ENCODE measurements at regions not wholly inside any gene's neighbourhood (a gene's known extent, or its start where the extent isn't known, plus 50 kb on each side); places are given as distances from the start of the nearest gene placed in this dataset.

DNA sequence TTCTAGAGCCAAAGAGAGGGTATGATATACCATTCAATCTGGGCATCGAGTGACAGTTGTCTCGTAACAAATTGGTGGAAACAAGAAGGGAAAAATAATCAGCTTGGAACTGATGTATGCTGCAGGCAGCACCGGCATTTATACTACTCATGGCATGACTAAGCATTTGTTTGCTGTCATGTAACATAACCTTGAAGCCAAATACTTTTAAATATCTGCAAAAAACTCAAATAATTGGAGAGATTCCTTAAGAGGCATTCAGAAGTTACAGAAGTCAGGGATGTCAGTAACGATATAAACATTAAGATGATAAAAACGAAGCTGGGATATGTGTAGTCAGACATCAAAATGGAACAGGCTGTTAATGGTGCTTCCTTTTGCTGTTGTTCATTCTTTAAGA is 157.3 kb upstream of the MMADHC start:
- WGBS = 46% methylated on average over 5 of the region's 5 CpGs
- TF ChIP-seq POLR2AphosphoS5 (IDR thresholded peaks at IDR 0.05) (no peak), POLR2A (IDR thresholded peaks at IDR 0.05) (no peak), EP300 (IDR thresholded peaks at IDR 0.05) (no peak)
- TF ChIP-seq, protein P1, sequence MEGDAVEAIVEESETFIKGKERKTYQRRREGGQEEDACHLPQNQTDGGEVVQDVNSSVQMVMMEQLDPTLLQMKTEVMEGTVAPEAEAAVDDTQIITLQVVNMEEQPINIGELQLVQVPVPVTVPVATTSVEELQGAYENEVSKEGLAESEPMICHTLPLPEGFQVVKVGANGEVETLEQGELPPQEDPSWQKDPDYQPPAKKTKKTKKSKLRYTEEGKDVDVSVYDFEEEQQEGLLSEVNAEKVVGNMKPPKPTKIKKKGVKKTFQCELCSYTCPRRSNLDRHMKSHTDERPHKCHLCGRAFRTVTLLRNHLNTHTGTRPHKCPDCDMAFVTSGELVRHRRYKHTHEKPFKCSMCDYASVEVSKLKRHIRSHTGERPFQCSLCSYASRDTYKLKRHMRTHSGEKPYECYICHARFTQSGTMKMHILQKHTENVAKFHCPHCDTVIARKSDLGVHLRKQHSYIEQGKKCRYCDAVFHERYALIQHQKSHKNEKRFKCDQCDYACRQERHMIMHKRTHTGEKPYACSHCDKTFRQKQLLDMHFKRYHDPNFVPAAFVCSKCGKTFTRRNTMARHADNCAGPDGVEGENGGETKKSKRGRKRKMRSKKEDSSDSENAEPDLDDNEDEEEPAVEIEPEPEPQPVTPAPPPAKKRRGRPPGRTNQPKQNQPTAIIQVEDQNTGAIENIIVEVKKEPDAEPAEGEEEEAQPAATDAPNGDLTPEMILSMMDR (IDR thresholded peaks at IDR 0.05) = no peak
- H3K9me3 ChIP-seq = no peaks in the 10 kb centered on the region
- no peak overlapping the region for H3K27ac ChIP-seq
- H3K4me1 ChIP-seq = no peaks in the 10 kb centered on the region
- DNase-seq (ENCODE audit: low spot score in 2 of 2) = no peak
- no peaks in the 10 kb centered on the region for H3K36me3 ChIP-seq
- H3K27me3 ChIP-seq = no peaks in the 10 kb centered on the region
- H3K4me3 ChIP-seq = no peak overlapping the region

DNA sequence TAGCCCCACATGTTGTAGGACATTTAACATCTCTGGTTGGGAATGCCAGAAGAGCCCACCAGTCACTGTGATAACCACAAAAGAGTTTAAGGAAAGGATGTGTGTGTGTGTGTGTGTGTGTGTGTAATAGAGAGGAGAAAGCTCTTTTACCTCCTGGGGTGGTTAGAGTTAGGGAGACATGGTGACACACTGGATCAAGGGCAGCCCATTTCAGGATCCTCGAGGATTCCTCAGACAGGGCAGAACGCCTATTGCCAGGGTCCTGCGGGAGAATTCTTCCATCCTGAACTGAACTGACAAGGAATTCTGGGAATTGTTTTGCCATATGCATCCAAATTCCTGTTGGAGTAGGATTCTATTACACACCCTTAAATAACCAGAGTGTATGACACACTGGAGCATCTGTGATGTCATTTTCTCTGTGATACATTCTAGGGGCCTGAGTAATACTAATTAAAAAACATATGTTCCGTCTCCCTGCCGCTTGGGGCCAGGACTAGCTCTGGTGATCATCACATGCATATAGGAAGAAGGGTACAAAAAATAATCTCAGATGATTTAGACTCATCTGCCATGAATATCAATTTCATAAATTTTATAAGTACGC is 156.4 kb upstream of the MMADHC start:
- Histone ChIP-seq H3K9me3 (no peaks in the 10 kb centered on the region), H3K27ac (no peak overlapping the region), H3K4me3 (no peak overlapping the region), H3K4me1 (no peaks in the 10 kb centered on the region), H3K27me3 (no peaks in the 10 kb centered on the region), H3K36me3 (no peaks in the 10 kb centered on the region)
- no peak for DNase-seq (ENCODE audit: low spot score in 2 of 2)
- WGBS = 80% methylated on average over 6 of the region's 6 CpGs
- TF ChIP-seq POLR2A (IDR thresholded peaks at IDR 0.05) (no peak), EP300 (IDR thresholded peaks at IDR 0.05) (no peak), POLR2AphosphoS5 (IDR thresholded peaks at IDR 0.05) (no peak)
- TF ChIP-seq, protein P1 (IDR thresholded peaks at IDR 0.05) = no peak

DNA sequence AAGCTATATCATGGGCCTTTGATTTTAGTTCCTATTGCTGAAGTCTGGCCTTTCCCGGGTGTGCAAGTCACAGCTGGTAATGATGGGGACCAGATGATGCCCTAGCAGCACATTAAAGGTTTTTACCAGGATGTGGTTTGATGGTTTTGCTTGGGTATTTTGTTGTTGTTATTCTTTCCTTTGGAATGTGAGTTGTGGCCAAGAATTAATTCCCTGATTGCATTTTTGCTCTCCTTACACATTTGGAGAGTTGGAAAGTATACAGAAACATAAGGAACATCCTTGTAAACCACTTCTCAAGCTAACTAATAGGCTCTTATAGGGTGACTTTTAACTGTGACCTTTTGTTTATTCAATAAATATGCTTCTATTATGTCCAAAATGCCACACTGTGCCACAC is 154.1 kb upstream of the MMADHC start:
- H3K9me3 ChIP-seq = no peaks in the 10 kb centered on the region
- no peak overlapping the region for H3K4me3 ChIP-seq
- no peaks in the 10 kb centered on the region for H3K4me1 ChIP-seq
- H3K27ac ChIP-seq = no peak overlapping the region
- no peak for DNase-seq (ENCODE audit: low spot score in 2 of 2)
- H3K36me3 ChIP-seq = no peaks in the 10 kb centered on the region
- TF ChIP-seq EP300 (IDR thresholded peaks at IDR 0.05) (no peak), POLR2A (IDR thresholded peaks at IDR 0.05) (no peak)
- TF ChIP-seq, protein P1 (IDR thresholded peaks at IDR 0.05) = no peak
- H3K27me3 ChIP-seq = no peaks in the 10 kb centered on the region
- WGBS = 38% methylated on average over 1 of the region's 1 CpG

DNA sequence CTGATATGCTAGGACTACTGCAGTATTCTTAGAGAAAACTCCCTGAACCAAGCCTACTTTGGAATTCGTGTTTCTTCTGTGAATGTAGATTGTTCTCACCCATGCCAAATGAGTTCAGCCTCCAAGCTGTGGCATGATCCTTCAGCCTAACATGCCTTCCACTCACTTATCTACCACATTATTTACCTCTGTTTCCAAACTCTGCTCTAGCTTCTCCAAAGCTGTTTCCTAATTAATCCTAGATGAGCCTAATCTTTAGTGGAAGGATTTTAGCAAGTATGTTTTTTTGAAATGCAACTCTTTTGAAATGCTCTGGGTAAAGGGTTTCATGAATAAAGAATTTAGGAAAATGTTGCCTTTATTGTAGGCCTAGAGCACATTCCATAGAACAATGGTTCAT is 152.9 kb upstream of the MMADHC start:
- H3K27ac ChIP-seq = no peak overlapping the region
- no peak for DNase-seq (ENCODE audit: low spot score in 2 of 2)
- H3K4me1 ChIP-seq = peaks cover 1% of the 10 kb centered on the region
- 47% methylated on average over 1 of the region's 1 CpG for WGBS
- no peaks in the 10 kb centered on the region for H3K9me3 ChIP-seq
- no peaks in the 10 kb centered on the region for H3K36me3 ChIP-seq
- no peak overlapping the region for H3K4me3 ChIP-seq
- TF ChIP-seq POLR2A (IDR thresholded peaks at IDR 0.05) (no peak), POLR2AphosphoS5 (IDR thresholded peaks at IDR 0.05) (no peak), EP300 (IDR thresholded peaks at IDR 0.05) (no peak)
- TF ChIP-seq, protein P1 (IDR thresholded peaks at IDR 0.05) = no peak
- no peaks in the 10 kb centered on the region for H3K27me3 ChIP-seq

DNA sequence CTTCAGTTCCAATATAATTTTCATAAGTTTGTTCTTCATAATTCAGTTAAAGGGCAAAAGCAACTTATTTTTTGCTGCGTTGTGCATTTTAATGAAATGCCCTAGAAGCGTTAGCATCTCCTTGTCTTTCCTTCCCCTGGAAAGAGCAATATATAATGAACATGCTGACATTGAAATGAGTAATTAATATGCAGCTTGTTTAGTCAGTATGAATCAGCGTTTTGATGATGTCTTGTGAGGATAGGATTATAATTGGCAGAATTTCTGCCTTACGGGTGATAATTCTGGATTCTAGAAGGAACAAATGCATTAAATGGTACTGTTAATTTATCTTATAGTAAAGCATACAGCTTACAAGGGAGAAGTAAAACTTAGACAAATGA is 152.3 kb upstream of the MMADHC start:
- TF ChIP-seq POLR2A (IDR thresholded peaks at IDR 0.05) (no peak), EP300 (IDR thresholded peaks at IDR 0.05) (no peak), POLR2AphosphoS5 (IDR thresholded peaks at IDR 0.05) (no peak)
- TF ChIP-seq, protein P1 (IDR thresholded peaks at IDR 0.05) = no peak
- 59% methylated on average over 4 of the region's 4 CpGs for WGBS
- Histone ChIP-seq H3K9me3 (no peaks in the 10 kb centered on the region), H3K36me3 (no peaks in the 10 kb centered on the region), H3K4me1 (peaks cover 3% of the 10 kb centered on the region), H3K27ac (no peak overlapping the region), H3K4me3 (no peak overlapping the region), H3K27me3 (no peaks in the 10 kb centered on the region)
- no peak for DNase-seq (ENCODE audit: low spot score in 2 of 2)

All from suprapubic skin (tissue), 4 donors.